PFSK-1 (cell line): ENCODE measurements at regions not wholly inside any gene's neighbourhood (a gene's known extent, or its start where the extent isn't known, plus 50 kb on each side); places are given as distances from the start of the nearest gene placed in this dataset.

Source experiments
- FOXP2 ChIP-seq: optimal IDR thresholded peaks from 2 replicates; pipeline ENCODE3; 2011; ENCODE audit warnings: borderline replicate concordance, control low read depth, inconsistent platforms; ENCODE audit not compliant: insufficient read depth; ENCODE audit errors: extremely low read length, extremely low read depth
- POLR2AphosphoS5 ChIP-seq: IDR thresholded peaks from 2 replicates; pipeline ENCODE4 v1.6.1; 2012; ENCODE audit warnings: low read depth, mild to moderate bottlenecking, control low read depth, low read length, moderate library complexity
- REST ChIP-seq, 2 experiments: IDR thresholded peaks; 2 replicates each; pipeline versions ENCODE4 v1.6.1 to v1.8.0; 2011 to 2012; ENCODE audit warnings: low read depth in 2 of 2, low read length in 2 of 2, control low read depth in 1 of 2, inconsistent platforms in 1 of 2, mild to moderate bottlenecking in 1 of 2, moderate library complexity in 1 of 2; ENCODE audit not compliant: insufficient read depth in 1 of 2
- SIN3A ChIP-seq: IDR thresholded peaks from 2 replicates; pipeline ENCODE4 v1.6.1; 2012; ENCODE audit warnings: mild to moderate bottlenecking, low read length, moderate library complexity, borderline replicate concordance; ENCODE audit not compliant: insufficient read depth
- TAF1 ChIP-seq: IDR thresholded peaks from 2 replicates; pipeline ENCODE4 v1.6.1; 2012; ENCODE audit warnings: low read length, control low read depth, borderline replicate concordance; ENCODE audit not compliant: insufficient read depth

- TF ChIP-seq POLR2AphosphoS5: no peak
- no peak for TF ChIP-seq REST (IDR thresholded peaks at IDR 0.05; ENCODE audit: insufficient read depth in 1 of 2, low read depth in 2 of 2, low read length in 2 of 2)
- TF ChIP-seq TAF1: no peak
- TF ChIP-seq SIN3A: no peak
- no peak for TF ChIP-seq FOXP2
Observed at GRCh38 chr12:85669911-85670310, 166.3 kb downstream of the RASSF9 start.

- TF ChIP-seq REST (IDR thresholded peaks at IDR 0.05; ENCODE audit: insufficient read depth in 1 of 2, low read depth in 2 of 2, low read length in 2 of 2) (no peak), POLR2AphosphoS5 (no peak), SIN3A (no peak), TAF1 (no peak), FOXP2 (no peak)
Observed at GRCh38 chr12:85672436-85672835, 163.8 kb downstream of the RASSF9 start.

- TF ChIP-seq REST (IDR thresholded peaks at IDR 0.05; ENCODE audit: insufficient read depth in 1 of 2, low read depth in 2 of 2, low read length in 2 of 2) (no peak), FOXP2 (no peak), POLR2AphosphoS5 (no peak), SIN3A (no peak), TAF1 (no peak)
Observed at GRCh38 chr12:85673921-85674420, 162.2 kb downstream of the RASSF9 start.

GRCh38 chr12:85676816-85677749 lies 159.1 kb downstream of the RASSF9 start:
- no peak for TF ChIP-seq REST (IDR thresholded peaks at IDR 0.05; ENCODE audit: insufficient read depth in 1 of 2, low read depth in 2 of 2, low read length in 2 of 2)
- no peak for TF ChIP-seq FOXP2
- TF ChIP-seq SIN3A: no peak
- no peak for TF ChIP-seq TAF1
- TF ChIP-seq POLR2AphosphoS5: no peak
